Ovary (tissue), 3 donors: ENCODE measurements at regions not wholly inside any gene's neighbourhood (a gene's known extent, or its start where the extent isn't known, plus 50 kb on each side); places are given as distances from the start of the nearest gene placed in this dataset.

Source experiments
- EP300 ChIP-seq: sonication (generic); formaldehyde crosslinking; IDR thresholded peaks from one replicate; pipeline ENCODE4 v1.6.1; 2017; ENCODE audit warnings: antibody characterized with exemption
- POLR2A ChIP-seq: fragments of 450-650 bp; IDR thresholded peaks from one replicate; pipeline ENCODE4 v1.6.1; 2017; ENCODE audit warnings: antibody characterized with exemption, mild to moderate bottlenecking, moderate library complexity
- TF ChIP-seq, protein P1 (sequence below), 3 donors: fragments of 450-650 bp in 2 of 3; fragments of 200-600 bp in 1 of 3; IDR thresholded peaks; one replicate each; pipeline versions ENCODE4 v1.5.1 to v1.8.0; 2016 to 2022; ENCODE audit warnings: antibody characterized with exemption in 3 of 3, mild to moderate bottlenecking in 1 of 3
- donor health status: DM: no; HTN: no; CAD: no.

DNA sequence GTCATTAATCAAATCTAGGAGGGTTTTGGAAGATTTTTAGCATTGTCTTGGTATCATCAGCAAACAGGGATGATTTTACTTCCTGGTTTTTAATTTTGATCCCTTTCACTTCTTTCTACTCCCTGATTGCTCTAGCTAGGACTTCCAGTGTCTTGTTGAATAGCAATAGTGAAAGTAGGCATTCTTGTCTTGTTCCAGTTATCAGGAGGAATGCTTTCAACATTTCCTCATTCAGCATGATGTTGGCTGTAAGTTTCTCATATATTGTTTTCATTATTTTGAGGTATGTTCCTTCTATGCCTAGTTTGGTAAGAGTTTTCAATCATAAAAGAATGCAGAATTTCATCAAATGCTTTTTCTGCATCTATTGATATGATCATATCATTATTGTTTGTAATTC lies 244.2 kb upstream of the CLEC14A start:
- TF ChIP-seq, protein P1, sequence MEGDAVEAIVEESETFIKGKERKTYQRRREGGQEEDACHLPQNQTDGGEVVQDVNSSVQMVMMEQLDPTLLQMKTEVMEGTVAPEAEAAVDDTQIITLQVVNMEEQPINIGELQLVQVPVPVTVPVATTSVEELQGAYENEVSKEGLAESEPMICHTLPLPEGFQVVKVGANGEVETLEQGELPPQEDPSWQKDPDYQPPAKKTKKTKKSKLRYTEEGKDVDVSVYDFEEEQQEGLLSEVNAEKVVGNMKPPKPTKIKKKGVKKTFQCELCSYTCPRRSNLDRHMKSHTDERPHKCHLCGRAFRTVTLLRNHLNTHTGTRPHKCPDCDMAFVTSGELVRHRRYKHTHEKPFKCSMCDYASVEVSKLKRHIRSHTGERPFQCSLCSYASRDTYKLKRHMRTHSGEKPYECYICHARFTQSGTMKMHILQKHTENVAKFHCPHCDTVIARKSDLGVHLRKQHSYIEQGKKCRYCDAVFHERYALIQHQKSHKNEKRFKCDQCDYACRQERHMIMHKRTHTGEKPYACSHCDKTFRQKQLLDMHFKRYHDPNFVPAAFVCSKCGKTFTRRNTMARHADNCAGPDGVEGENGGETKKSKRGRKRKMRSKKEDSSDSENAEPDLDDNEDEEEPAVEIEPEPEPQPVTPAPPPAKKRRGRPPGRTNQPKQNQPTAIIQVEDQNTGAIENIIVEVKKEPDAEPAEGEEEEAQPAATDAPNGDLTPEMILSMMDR (IDR thresholded peaks at IDR 0.05), result no peak
- no peak for TF ChIP-seq POLR2A
- no peak for TF ChIP-seq EP300
